CD14-positive monocyte (primary cell): ENCODE measurements at regions not wholly inside any gene's neighbourhood (a gene's known extent, or its start where the extent isn't known, plus 50 kb on each side); places are given as distances from the start of the nearest gene placed in this dataset.

Experiments
- DNase-seq, 3 donors: peaks; one replicate each; pipeline ENCODE4 v3.0.0-alpha.2; 2011 to 2022
- H2AFZ ChIP-seq: 2 replicates; pipeline ENCODE4 v1.6.0; 2012; ENCODE audit warnings: mild to moderate bottlenecking, low read depth, low read length, inconsistent platforms; ENCODE audit not compliant: insufficient read depth, poor library complexity, severe bottlenecking
- H3K27ac ChIP-seq, 2 donors: 1 replicate in 1 of 2; 2 replicates in 1 of 2; pipeline ENCODE4 v1.5.1; 2012 to 2013; ENCODE audit warnings: low read length in 2 of 2, control low read depth in 1 of 2, inconsistent platforms in 1 of 2, low read depth in 1 of 2, mild to moderate bottlenecking in 1 of 2
- H3K27me3 ChIP-seq, 2 donors: one replicate each; pipeline versions ENCODE4 v1.6.0 to v1.6.1; 2011 to 2013; ENCODE audit warnings: low read length in 2 of 2; ENCODE audit not compliant: control insufficient read depth in 2 of 2, insufficient read depth in 2 of 2
- H3K36me3 ChIP-seq, 2 donors: replicated peaks in 1 of 2; 1 replicate in 1 of 2; 2 replicates in 1 of 2; pipeline versions ENCODE4 v1.5.1 to v1.6.1; 2012 to 2013; ENCODE audit warnings: low read length in 2 of 2, control low read depth in 1 of 2, inconsistent platforms in 1 of 2, mild to moderate bottlenecking in 1 of 2; ENCODE audit not compliant: insufficient read depth in 2 of 2, control insufficient read depth in 1 of 2
- H3K4me1 ChIP-seq, 2 donors: 1 replicate in 1 of 2; 2 replicates in 1 of 2; pipeline versions ENCODE4 v1.5.1 to v1.6.1; 2012 to 2013; ENCODE audit warnings: low read length in 2 of 2, control low read depth in 1 of 2, inconsistent platforms in 1 of 2, mild to moderate bottlenecking in 1 of 2, moderate library complexity in 1 of 2; ENCODE audit not compliant: insufficient read depth in 2 of 2, control insufficient read depth in 1 of 2
- H3K4me2 ChIP-seq: replicated peaks from 2 replicates; pipeline ENCODE3; 2012; ENCODE audit warnings: low read length, moderate library complexity, mild to moderate bottlenecking; ENCODE audit not compliant: poor library complexity, severe bottlenecking; ENCODE audit errors: extremely low read depth
- H3K4me3 ChIP-seq, 3 experiments: fragments of 200-600 bp in 1 of 3; sonication (generic) in 1 of 3; replicated peaks in 1 of 3; 1 replicate in 2 of 3; 2 replicates in 1 of 3; pipeline ENCODE4 v1.5.1; 2011 to 2013; ENCODE audit warnings: low read length in 3 of 3, mild to moderate bottlenecking in 3 of 3, control low read depth in 2 of 3, low read depth in 2 of 3, inconsistent platforms in 1 of 3, moderate library complexity in 1 of 3
- H3K79me2 ChIP-seq: 2 replicates; pipeline ENCODE4 v1.6.0; 2012; ENCODE audit warnings: mild to moderate bottlenecking, control low read depth, inconsistent platforms, low read length, moderate library complexity; ENCODE audit not compliant: insufficient read depth
- H3K9ac ChIP-seq: 2 replicates; pipeline ENCODE4 v1.6.0; 2017; ENCODE audit warnings: low read length, mild to moderate bottlenecking; ENCODE audit not compliant: insufficient read depth, poor library complexity, severe bottlenecking
- H3K9me3 ChIP-seq, 2 donors: replicated peaks in 1 of 2; 1 replicate in 1 of 2; 2 replicates in 1 of 2; pipeline versions ENCODE4 v1.5.1 to v1.6.1; 2012 to 2013; ENCODE audit warnings: low read length in 2 of 2, control low read depth in 1 of 2; ENCODE audit not compliant: control insufficient read depth in 1 of 2, insufficient read depth in 1 of 2
- H4K20me1 ChIP-seq: 2 replicates; pipeline ENCODE4 v1.6.0; 2012; ENCODE audit warnings: mild to moderate bottlenecking, low read length, control low read depth, moderate library complexity; ENCODE audit not compliant: insufficient read depth
- H3K27ac Mint-ChIP-seq, 7 donors: one replicate each; pipeline ENCODE4 v1.8.0; 2020; ENCODE audit warnings: mild to moderate bottlenecking in 7 of 7, mixed read lengths in 7 of 7, moderate library complexity in 6 of 7, inconsistent platforms in 2 of 7
- H3K27me3 Mint-ChIP-seq, 3 donors: one replicate each; pipeline ENCODE4 v1.8.0; 2021 to 2022; ENCODE audit warnings: low read depth in 3 of 3, mild to moderate bottlenecking in 3 of 3, mixed read lengths in 3 of 3, moderate library complexity in 3 of 3, inconsistent platforms in 1 of 3
- H3K36me3 Mint-ChIP-seq, 2 donors: one replicate each; pipeline ENCODE4 v1.8.0; 2020; ENCODE audit warnings: mixed read lengths in 2 of 2, inconsistent platforms in 1 of 2, mild to moderate bottlenecking in 1 of 2
- H3K4me1 Mint-ChIP-seq: one replicate; pipeline ENCODE4 v1.8.0; 2020; ENCODE audit warnings: mild to moderate bottlenecking, mixed read lengths
- H3K4me3 Mint-ChIP-seq, 2 donors: one replicate each; pipeline ENCODE4 v1.8.0; 2020; ENCODE audit warnings: mild to moderate bottlenecking in 2 of 2, mixed read lengths in 2 of 2, moderate library complexity in 1 of 2
- H3K9me3 Mint-ChIP-seq, 7 donors: one replicate each; pipeline ENCODE4 v1.8.0; 2020 to 2022; ENCODE audit warnings: mixed read lengths in 7 of 7, mild to moderate bottlenecking in 6 of 7, moderate library complexity in 6 of 7, inconsistent platforms in 2 of 7
- WGBS: methylation state at CpG from one replicate; pipeline ENCODE4 v1.1.5; 2013; ENCODE audit warnings: missing lambda C conversion rate; ENCODE audit not compliant: insufficient coverage; 5-methylcytosine and 5-hydroxymethylcytosine counted together
- intact Hi-C, 2 donors: fragments of 100-400 bp; cut with micrococcal nuclease; formaldehyde crosslinking; loops; one replicate each; pipeline versions ENCODE4 v1.15.0 to v1.15.1; 2023
- TF ChIP-seq, protein P1 (sequence below): fragments of 200-600 bp; IDR thresholded peaks from one replicate; pipeline ENCODE4 v1.8.0; 2022; ENCODE audit warnings: antibody characterized with exemption, mild to moderate bottlenecking

DNA sequence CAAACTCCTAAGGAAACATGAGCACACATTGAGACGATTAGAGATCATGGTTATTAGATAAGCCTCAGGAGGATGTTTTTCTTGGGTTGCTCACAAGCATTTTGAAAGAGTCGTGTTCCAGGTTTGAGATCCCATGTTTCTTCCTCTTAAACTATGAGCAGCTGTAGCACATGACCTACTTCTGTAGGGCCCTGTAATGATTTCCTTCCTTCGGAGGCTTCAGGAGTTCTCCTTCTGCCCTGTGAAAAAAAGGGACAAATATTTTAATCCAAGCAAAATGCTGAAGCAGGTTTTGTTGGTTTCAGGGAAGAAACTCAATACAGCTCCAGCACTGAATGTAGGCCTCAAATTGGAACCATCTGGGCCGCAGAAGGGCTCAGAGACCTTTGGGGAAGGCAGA is 82.6 kb downstream of the POU3F3 start:
- Mint-ChIP-seq H3K36me3 (no peaks in the 10 kb centered on the region), H3K27ac (no peak overlapping the region), H3K4me3 (no peak overlapping the region), H3K27me3 (peaks cover 2 to 4% (median 2%) of the 10 kb centered on the region in 3 donors), H3K4me1 (no peaks in the 10 kb centered on the region), H3K9me3 (peaks cover 0 to 1% (median 0%) of the 10 kb centered on the region in 7 donors)
- Histone ChIP-seq H2AFZ (no peak overlapping the region), H3K9ac (no peak overlapping the region), H3K27ac (no peak overlapping the region), H3K27me3 (no peaks in the 10 kb centered on the region), H4K20me1 (no peaks in the 10 kb centered on the region), H3K79me2 (no peaks in the 10 kb centered on the region), H3K36me3 (no peaks in the 10 kb centered on the region), H3K4me1 (no peaks in the 10 kb centered on the region), H3K4me3 (no peak overlapping the region), H3K4me2 (no peak overlapping the region), H3K9me3 (no peaks in the 10 kb centered on the region)
- TF ChIP-seq, protein P1, sequence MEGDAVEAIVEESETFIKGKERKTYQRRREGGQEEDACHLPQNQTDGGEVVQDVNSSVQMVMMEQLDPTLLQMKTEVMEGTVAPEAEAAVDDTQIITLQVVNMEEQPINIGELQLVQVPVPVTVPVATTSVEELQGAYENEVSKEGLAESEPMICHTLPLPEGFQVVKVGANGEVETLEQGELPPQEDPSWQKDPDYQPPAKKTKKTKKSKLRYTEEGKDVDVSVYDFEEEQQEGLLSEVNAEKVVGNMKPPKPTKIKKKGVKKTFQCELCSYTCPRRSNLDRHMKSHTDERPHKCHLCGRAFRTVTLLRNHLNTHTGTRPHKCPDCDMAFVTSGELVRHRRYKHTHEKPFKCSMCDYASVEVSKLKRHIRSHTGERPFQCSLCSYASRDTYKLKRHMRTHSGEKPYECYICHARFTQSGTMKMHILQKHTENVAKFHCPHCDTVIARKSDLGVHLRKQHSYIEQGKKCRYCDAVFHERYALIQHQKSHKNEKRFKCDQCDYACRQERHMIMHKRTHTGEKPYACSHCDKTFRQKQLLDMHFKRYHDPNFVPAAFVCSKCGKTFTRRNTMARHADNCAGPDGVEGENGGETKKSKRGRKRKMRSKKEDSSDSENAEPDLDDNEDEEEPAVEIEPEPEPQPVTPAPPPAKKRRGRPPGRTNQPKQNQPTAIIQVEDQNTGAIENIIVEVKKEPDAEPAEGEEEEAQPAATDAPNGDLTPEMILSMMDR: no peak
- DNase-seq: no peak
- WGBS: 100% methylated on average over 1 of the region's 4 CpGs
- intact Hi-C loops: no loop called here

- H3K27me3 Mint-ChIP-seq: peaks cover 0 to 2% (median 0%) of the 10 kb centered on the region in 3 donors
- no peak overlapping the region for H3K4me3 Mint-ChIP-seq
- no peak overlapping the region for H3K9ac ChIP-seq
- peaks cover 0 to 2% (median 0%) of the 10 kb centered on the region in 7 donors for H3K9me3 Mint-ChIP-seq
- no peaks in the 10 kb centered on the region for H3K4me1 Mint-ChIP-seq
- no peak for DNase-seq
- H3K4me1 ChIP-seq: no peaks in the 10 kb centered on the region
- H3K36me3 Mint-ChIP-seq: no peaks in the 10 kb centered on the region
- no peak overlapping the region for H3K4me3 ChIP-seq
- H3K27ac Mint-ChIP-seq: no peak overlapping the region
- H3K9me3 ChIP-seq: no peaks in the 10 kb centered on the region
- TF ChIP-seq, protein P1: no peak
- H3K79me2 ChIP-seq: no peaks in the 10 kb centered on the region
- H3K27me3 ChIP-seq: no peaks in the 10 kb centered on the region
- no peak overlapping the region for H3K4me2 ChIP-seq
- H3K27ac ChIP-seq: no peak overlapping the region
- H4K20me1 ChIP-seq: no peaks in the 10 kb centered on the region
- no peaks in the 10 kb centered on the region for H3K36me3 ChIP-seq
- no peak overlapping the region for H2AFZ ChIP-seq
- 80% methylated on average over 3 of the region's 10 CpGs for WGBS
- intact Hi-C loops: no loop called here
These were observed 84.5 kb downstream of the POU3F3 start for GRCh38 chr2:104938231-104938941.
